ENCODE measurements at regions not wholly inside any gene's neighbourhood (a gene's known extent, or its start where the extent isn't known, plus 50 kb on each side); places are given as distances from the start of the nearest gene placed in this dataset.

- no peak for TF ChIP-seq TCFL5 (CRISPR knock-in tag; conservative IDR thresholded peaks at IDR 0.05)
- no peak for TF ChIP-seq POLR2A (conservative IDR thresholded peaks at IDR 0.05)
- no peak for TF ChIP-seq THAP12 (CRISPR knock-in tag; IDR thresholded peaks at IDR 0.05)
- TF ChIP-seq ZNF324 (CRISPR knock-in tag; IDR thresholded peaks at IDR 0.05), result no peak
Observed at GRCh38 chr14:62528296-62528695, 517.0 kb downstream of the KCNH5 start (continued).

- FAIRE-seq (no peak), DNase-seq (ENCODE audit: extremely low read depth in 1 of 4, low spot score in 3 of 4) (no peak), ATAC-seq (no peak)
- Histone ChIP-seq H3K9ac (ENCODE audit: insufficient read depth in 1 of 2, low read depth in 2 of 2, low read length in 2 of 2) (no peak overlapping the region), H4K20me1 (replicated peaks; ENCODE audit: control insufficient read depth, insufficient read depth, low read length) (no peaks in the 10 kb centered on the region), H3K27me3 (ENCODE audit: control insufficient read depth in 2 of 2, insufficient read depth in 2 of 2, low read length in 2 of 2) (no peaks in the 10 kb centered on the region), H3K27ac (ENCODE audit: extremely low read depth, low read depth, low read length) (no peak overlapping the region), H3K9me3 (replicated peaks; ENCODE audit: control insufficient read depth, insufficient read depth, low read depth, low read length) (no peaks in the 10 kb centered on the region), H2AFZ (ENCODE audit: low read depth, low read length) (no peak overlapping the region), H3K79me2 (ENCODE audit: control insufficient read depth, insufficient read depth, low read length) (no peaks in the 10 kb centered on the region), H3K36me3 (ENCODE audit: control insufficient read depth, insufficient read depth, low read length) (no peaks in the 10 kb centered on the region), H3K9me1 (ENCODE audit: control insufficient read depth, insufficient read depth, low read length) (no peaks in the 10 kb centered on the region), H3K4me1 (replicated peaks in 1 of 2; ENCODE audit: control insufficient read depth in 2 of 2, insufficient read depth in 2 of 2, low read length in 2 of 2) (no peaks in the 10 kb centered on the region), H3K4me2 (ENCODE audit: insufficient read depth, low read length) (no peak overlapping the region), H3K4me3 (no peak overlapping the region)
- intact Hi-C loops (cut with micrococcal nuclease) (no loop called here), in situ Hi-C loops (cut with MboI) (no loop called here)
- ChIA-PET POLR2A (no interaction called here), CTCF (ENCODE audit: low intra/inter-chr PET ratio) (no interaction called here)
- BruUV-seq (replicated peaks), result no TSS peak
- WGBS (ENCODE audit: insufficient coverage, low coverage, missing lambda C conversion rate), result 0% methylated on average over 2 of the region's 2 CpGs
- TF ChIP-seq PRMT5 (CRISPR knock-in tag; IDR thresholded peaks at IDR 0.05) (no peak), PHB (CRISPR knock-in tag; IDR thresholded peaks at IDR 0.05) (no peak), SNRNP70 (optimal IDR thresholded peaks at IDR 0.05; ENCODE audit: low read depth, low read length) (no peak), MITF (IDR thresholded peaks at IDR 0.05) (no peak), THAP7 (CRISPR knock-in tag; IDR thresholded peaks at IDR 0.05) (no peak), NCOA6 (IDR thresholded peaks at IDR 0.05) (no peak), PREB (CRISPR knock-in tag; IDR thresholded peaks at IDR 0.05) (no peak), CXXC5 (CRISPR knock-in tag; IDR thresholded peaks at IDR 0.05) (no peak), SMAD2 (IDR thresholded peaks at IDR 0.05; ENCODE audit: low read depth, low read length) (no peak), BRF2 (IDR thresholded peaks at IDR 0.05; ENCODE audit: borderline replicate concordance, insufficient read depth, insufficient read length) (no peak), USF2 (CRISPR knock-in tag; IDR thresholded peaks at IDR 0.05) (no peak), CBX1 (IDR thresholded peaks at IDR 0.05; ENCODE audit: low read depth) (no peak), ZNF121 (CRISPR knock-in tag; conservative IDR thresholded peaks at IDR 0.05) (no peak)
Observed at GRCh38 chr14:62532181-62532580, 513.1 kb downstream of the KCNH5 start.
